SKM-1 (cell line): ENCODE measurements at regions not wholly inside any gene's neighbourhood (a gene's known extent, or its start where the extent isn't known, plus 50 kb on each side); places are given as distances from the start of the nearest gene placed in this dataset.

Source experiments
- DNase-seq: peaks from one replicate; lab custom pipeline; 2025; ENCODE audit not compliant: unreplicated experiment; lab: John Stamatoyannopoulos, UW

DNA sequence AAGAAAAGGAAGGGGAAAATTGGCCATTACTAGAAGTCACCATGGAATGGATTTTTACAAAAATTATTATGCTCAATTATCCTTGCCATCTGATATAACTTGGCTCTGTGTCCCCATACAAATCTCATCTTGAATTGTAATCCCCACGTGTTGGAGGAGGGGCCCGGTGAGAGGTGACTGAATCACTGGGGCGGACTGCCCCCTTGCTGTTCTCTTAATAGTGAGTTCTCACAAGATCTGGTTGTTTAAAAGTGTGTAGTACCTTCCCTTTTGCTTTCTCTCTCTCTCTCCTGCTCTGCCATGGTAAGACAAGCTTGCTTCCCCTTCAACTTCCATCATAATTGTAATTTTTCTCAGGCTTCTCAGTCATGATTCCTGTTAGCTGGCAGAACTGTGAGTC, 1023.6 kb downstream of the XPNPEP1 start:
- DNase-seq = no peak

GRCh38 chr10:108894402-108895301, 1028.7 kb downstream of the XPNPEP1 start:
- DNase-seq = no peak

DNA sequence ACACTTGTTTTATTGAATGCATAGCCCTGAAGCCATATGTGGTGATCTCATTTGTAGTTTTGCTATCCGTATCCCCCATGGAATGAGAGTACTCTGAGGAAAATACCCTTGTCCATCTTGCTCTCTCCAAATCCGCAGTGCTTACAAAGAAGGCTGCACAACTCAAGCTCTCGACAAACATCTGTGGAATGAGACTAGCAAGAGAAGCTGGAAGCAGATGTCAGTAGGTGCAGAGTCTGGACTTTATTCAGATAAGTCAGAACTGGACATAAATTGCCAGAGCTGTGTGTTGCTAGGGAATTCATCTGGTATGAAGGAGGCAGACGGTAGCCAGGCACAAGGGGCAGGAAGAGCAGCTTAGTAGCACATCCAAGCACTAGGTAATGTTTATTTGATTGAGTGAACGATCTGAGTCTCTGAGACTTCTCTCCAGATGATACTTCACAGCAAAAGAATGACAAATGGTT, 1046.2 kb downstream of the XPNPEP1 start:
- DNase-seq = no peak

DNA sequence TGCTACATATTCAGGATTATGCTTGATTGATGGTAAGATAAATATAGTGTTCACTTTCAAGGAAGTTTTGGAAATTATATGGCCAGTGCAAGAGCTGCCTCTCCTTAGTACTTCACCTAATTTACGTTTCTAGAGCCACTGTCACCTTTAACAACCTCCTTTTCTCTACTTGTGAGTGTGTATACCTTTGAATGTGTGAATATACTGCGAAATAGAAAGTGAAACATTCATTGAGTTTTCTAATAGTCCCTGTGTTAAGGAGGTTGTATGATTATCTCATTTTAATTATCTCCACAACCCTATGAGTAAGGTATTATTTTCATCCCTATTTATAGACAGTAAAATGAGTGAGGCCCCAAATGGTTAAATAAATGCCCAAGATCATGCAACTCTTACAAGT, 1050.5 kb downstream of the XPNPEP1 start:
- DNase-seq = no peak

DNA sequence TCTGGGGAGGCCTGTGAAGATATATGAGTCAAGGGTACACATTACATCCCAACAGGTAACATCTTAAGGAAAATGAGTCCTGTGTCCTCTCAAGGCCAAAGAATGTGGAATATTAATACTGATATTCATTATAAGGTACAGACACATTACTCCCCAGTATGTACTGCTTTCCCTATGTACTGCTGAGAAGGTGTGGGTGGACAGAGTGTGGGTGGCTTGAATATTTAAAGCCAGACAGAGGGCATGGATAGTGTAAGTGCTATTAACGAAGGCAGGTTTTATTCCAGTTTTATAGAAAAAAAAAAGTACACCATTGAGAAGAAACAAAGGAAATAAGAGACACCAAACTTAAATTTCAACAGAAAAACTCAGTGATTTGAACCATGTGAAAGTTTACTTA, 1054.4 kb downstream of the XPNPEP1 start:
- DNase-seq = no peak

GRCh38 chr10:108862676-108863350, 1060.5 kb downstream of the XPNPEP1 start:
- no peak for DNase-seq

DNA sequence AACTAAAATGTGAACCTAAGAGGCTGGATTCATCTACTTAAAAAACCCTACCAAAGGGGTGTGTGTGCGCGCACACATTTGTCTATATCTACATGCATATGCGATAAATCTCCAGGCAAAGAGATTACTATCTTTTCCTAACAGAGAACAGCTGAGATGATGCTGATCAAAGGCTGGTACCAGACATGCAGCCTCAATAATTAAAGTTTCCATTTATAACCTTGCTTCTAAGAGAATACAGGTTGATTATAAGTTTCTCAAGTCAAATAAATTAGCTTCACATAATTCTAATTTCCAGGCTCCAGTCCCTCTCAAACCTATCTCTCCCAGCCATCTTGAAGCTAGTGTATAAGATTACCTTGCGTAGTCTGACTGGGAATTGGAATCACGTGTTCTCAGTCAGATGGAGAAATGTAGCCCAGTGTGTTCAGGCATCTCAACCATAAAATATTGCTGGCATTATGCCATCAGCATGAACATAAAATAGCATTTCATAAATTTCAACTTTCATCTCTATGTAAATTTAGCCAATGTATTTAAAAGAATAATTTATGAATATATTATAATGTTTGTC, 1062.0 kb downstream of the XPNPEP1 start:
- DNase-seq = no peak

DNA sequence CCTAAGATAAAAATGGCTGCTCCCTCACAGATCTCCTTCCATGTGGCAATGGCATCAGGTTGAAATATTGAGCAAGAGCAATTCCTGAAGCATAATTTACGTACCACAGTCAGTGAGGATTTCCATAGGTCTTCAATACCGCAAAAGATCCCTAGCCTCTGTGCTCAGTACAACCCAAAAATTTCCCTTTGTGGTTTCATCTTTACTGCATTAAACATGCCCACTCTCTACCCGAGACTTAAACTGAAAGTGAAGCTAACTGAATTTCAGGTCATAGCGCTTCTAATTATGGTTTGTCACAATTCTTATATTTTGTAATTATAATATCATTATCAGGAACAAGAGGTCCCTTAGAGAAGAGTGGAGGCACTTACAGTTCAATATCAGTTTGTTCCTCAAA, 1071.1 kb downstream of the XPNPEP1 start:
- DNase-seq = no peak

- DNase-seq = peak; percentile 2
These were observed 1073.0 kb downstream of the XPNPEP1 start for GRCh38 chr10:108850138-108850854.

GRCh38 chr10:108849688-108850087, 1073.6 kb downstream of the XPNPEP1 start:
- DNase-seq = no peak

DNA sequence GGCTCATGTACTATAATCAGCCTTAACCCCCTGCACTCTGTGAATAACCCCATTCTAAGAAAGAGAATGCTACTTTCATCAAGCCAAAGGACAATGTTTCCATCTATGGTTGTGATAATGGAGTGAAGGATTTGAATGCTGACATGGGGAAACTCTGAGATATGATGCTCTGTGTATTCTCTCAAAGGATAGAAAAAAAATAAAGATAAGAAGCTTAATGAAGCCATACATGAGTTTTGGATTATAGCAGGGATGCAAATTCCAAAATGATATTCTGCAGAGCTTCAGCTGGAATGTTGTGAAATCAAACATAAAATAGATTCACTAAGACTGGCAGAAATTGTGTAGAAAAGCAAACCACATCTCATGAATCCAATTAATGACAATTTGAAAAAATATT, 1074.1 kb downstream of the XPNPEP1 start:
- no peak for DNase-seq

DNA sequence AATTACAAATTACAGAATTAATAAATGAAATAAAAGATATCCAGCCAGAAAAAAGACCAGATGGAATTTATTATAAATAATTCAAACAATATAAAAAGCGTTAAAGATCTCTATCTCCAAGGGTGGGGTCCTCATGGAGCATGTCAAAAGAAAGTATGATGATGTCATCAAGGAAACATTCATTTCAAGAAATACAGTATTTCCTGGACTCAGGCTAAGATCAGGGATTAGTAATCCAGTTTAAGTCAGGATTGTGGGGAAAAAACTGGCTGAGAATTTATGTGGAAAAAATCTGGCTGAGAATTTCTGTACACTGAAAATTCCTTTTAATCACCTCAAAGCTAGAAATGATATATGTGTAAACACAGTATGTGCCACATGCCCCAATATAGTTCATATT, 1075.3 kb downstream of the XPNPEP1 start:
- DNase-seq = no peak

DNA sequence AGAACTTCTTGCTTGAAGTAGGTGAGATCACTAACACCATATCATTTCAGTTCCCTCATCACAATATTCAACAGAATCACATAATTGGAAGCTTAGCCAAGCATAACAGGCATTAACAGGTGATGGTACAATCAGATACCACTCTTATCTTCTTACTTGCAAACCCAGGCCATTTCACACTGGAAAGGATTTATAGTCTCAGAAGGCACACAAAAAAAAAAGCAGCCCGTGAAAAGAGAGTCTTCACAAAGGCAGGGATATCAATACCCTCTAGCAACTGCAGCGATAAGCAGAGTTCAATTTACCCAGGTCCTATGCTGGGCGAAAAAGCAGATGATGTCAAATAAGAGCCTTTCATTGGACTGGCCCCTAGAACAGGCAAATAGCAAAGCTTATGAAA, 1082.4 kb downstream of the XPNPEP1 start:
- DNase-seq = no peak

DNA sequence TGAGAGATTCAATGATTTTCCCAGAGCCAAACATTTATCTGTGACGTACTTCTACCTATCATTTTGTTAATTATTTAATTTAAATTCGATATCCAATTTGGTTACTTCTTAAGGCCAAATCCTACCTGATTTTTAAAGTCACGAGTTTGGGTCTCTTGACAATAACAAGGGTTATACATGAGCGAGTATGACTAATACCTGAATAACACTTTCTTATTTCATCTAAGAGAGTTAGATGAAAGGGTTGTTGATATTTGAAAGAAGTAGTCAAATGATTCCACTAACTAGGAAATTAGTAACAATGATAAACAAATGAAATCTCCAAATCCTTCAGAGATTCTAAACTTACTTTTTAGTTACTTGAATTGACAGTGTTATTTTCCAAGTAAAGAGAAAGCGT, 1086.9 kb downstream of the XPNPEP1 start:
- no peak for DNase-seq

DNA sequence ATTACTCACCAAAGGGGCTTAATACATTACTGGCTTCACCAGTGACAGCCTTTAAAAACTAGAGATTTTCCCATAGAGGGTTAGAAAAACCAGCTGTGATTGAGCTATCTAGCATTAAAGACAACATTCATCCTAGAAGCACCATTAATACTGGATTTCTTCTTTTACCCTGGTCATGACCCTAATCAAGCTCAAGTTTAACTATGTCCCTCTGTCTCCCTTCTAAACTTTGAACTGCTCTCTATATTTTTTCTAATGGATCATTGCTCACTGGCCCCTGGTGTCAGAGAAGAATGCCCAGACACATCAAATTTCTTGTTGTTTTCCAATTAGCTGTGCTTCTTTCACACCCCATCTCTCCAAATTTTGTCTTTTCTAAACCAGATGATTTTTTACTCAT, 1101.3 kb downstream of the XPNPEP1 start:
- DNase-seq = no peak

DNA sequence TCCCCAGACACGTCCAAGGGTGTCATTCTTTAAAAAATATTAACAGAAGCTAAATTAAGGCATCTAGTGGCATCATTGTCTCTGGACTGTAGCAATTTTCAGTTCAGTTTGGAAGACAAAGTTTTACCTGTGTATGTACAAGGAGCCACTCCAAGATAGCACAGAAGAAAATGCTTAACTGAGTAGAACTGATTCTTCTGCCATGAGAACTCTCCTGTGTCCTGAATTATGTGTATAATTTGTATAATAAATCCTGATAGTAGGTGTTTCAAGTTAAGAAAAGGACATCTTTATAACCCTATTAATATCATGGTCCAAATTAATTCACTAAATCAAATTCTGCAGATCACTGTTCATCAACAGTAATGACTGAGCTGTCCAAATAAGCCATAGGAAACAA, 1104.0 kb downstream of the XPNPEP1 start:
- DNase-seq = no peak

GRCh38 chr10:108817584-108817983, 1105.7 kb downstream of the XPNPEP1 start:
- DNase-seq = no peak

DNA sequence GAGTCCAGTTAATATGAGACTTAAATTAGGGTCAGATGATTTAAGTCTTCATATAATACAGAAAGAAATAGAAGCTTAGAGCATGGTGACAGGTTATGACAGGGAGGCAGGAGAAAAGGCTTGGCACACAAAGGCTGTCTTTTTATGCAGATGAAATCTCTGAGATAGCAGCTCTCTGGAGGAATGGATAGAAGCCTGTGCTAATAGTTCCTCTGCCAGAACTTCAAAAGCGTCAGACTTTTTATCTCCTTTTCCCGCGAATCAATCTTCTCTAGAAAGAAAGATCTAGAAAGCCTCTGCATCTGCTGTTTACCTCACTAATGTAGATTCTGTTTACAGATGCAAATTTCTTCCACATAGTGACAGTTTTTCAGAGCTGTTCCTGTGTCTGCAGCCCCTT, 1106.2 kb downstream of the XPNPEP1 start:
- no peak for DNase-seq

DNA sequence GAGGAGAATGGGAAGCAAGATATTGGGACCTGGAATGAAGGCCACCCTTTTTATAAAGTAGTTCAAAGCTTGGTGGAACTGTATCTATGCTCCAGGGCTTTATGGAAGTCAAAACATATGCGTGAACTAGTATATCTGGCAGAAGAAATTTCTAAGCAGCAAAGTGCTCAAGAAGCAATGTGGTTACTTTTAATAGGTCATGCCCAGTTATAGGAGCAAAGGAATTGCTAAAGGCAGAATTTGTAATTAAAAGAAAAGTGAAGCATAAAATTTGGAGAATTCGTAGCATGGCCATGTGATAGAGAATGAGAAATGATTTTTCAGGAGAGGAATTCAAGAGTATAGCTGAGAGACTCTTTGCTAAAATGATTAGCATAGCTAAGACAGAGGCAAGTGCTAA, 1110.4 kb downstream of the XPNPEP1 start:
- DNase-seq = no peak

DNA sequence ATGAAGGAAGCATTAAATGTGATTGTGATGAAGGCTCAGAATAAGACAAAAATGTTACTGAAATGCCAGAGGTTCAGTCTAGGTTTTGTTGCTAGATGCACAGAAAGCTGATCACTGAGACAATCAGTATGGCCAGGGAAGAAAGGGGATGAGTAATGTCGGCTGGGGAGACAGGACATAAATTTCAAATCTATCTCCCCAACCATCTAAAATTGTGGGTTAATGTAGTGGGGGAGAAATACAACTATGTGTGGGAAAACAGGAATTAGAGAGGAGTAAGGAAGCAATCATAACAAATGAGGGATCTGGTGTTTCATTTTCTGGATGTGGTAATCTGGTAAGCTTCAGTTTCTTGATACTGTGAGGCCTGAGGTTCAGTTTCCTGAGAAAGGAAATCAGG, 1111.0 kb downstream of the XPNPEP1 start:
- DNase-seq = no peak

- no peak for DNase-seq
These were observed 1115.1 kb downstream of the XPNPEP1 start for GRCh38 chr10:108808228-108808627.
